GM12891 (cell line): ENCODE measurements at regions not wholly inside any gene's neighbourhood (a gene's known extent, or its start where the extent isn't known, plus 50 kb on each side); places are given as distances from the start of the nearest gene placed in this dataset.

ENCODE experiments used
- DNase-seq: peaks from one replicate; pipeline ENCODE4 v3.0.0; 2011; ENCODE audit warnings: low spot score; ENCODE audit not compliant: insufficient read length
- FAIRE-seq: peaks from 2 replicates; lab custom pipeline; 2011; peaks lifted over from hg19 to GRCh38; lab: Jason Lieb, UNC
- PAX5 ChIP-seq: IDR thresholded peaks from 2 replicates; pipeline ENCODE4 v1.6.1; 2011; ENCODE audit warnings: low read length, moderate library complexity, mild to moderate bottlenecking; ENCODE audit not compliant: insufficient read depth, severe bottlenecking
- POLR2A ChIP-seq: IDR thresholded peaks from 2 replicates; pipeline ENCODE4 v1.6.1; 2011; ENCODE audit warnings: low read depth, low read length, control low read depth
- POLR2AphosphoS5 ChIP-seq: IDR thresholded peaks from 2 replicates; pipeline ENCODE4 v1.6.1; 2011; ENCODE audit warnings: low read depth, low read length, control low read depth
- POU2F2 ChIP-seq: IDR thresholded peaks from 2 replicates; pipeline ENCODE4 v1.6.1; 2011; ENCODE audit warnings: low read depth, mild to moderate bottlenecking, control low read depth, low read length, moderate library complexity
- SPI1 ChIP-seq: IDR thresholded peaks from 2 replicates; pipeline ENCODE4 v1.6.1; 2011; ENCODE audit warnings: low read depth, low read length, control low read depth
- TAF1 ChIP-seq: IDR thresholded peaks from 2 replicates; pipeline ENCODE4 v1.6.1; 2011; ENCODE audit warnings: low read depth, low read length, control low read depth

DNA sequence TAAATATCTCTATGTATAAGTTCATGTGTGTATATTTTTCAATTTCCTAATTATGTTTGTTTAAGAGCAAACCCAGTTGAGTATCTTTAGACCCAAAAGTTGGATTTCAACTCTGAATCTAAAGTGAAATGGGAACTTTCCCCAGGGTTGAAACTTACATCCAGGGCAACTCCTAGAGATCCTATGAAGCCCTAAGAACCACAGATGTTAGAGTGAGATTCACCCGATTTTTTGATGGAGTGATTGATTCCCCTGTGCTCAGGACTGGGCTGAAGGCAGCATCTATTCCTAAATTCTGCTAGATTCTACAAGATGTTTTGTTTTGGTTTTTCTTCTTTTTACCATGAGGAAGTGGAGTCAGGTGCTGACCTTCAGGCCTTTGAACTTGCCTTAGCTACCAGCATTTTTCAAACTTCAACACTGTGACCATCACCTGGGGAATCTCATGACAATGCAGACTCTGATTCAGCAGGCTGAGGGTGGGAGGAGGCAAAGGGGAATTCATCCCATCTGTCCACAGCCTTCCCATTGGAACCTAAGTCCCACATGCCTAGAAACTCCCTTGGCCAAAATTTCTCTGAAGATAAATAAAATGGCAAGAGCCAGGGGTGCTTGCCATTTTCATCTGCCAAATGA, 145.5 kb downstream of the ETS2 start:
- FAIRE-seq: no peak
- DNase-seq: no peak
- TF ChIP-seq TAF1 (no peak), PAX5 (no peak), POU2F2 (no peak), SPI1 (no peak), POLR2A (no peak), POLR2AphosphoS5 (no peak)

- no peak for TF ChIP-seq PAX5
- TF ChIP-seq POLR2A: no peak
- no peak for TF ChIP-seq SPI1
- no peak for TF ChIP-seq TAF1
- TF ChIP-seq POLR2AphosphoS5: no peak
- no peak for TF ChIP-seq POU2F2
- FAIRE-seq (no peak), DNase-seq (no peak)
These were observed 144.8 kb downstream of the ETS2 start for GRCh38 chr21:38950435-38951094.

DNA sequence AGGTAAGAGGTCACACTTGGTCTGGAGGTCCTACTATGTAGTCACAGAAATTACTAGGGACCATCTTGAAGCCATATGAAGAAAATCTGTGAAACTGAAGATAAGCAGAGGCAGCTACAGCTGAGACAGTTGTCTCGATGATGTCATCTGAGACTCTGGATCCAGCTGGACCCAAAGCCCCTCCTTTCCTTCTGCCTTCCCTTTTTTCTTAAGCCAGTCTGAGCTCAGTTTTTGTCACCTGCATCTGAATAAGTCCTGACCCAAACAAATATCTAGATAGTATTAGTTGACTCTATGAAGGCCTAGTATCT, 143.3 kb downstream of the ETS2 start:
- no peak for DNase-seq
- no peak for TF ChIP-seq SPI1
- no peak for TF ChIP-seq POLR2A
- no peak for TF ChIP-seq TAF1
- TF ChIP-seq POLR2AphosphoS5: no peak
- no peak for TF ChIP-seq POU2F2
- TF ChIP-seq PAX5: no peak
- no peak for FAIRE-seq

DNA sequence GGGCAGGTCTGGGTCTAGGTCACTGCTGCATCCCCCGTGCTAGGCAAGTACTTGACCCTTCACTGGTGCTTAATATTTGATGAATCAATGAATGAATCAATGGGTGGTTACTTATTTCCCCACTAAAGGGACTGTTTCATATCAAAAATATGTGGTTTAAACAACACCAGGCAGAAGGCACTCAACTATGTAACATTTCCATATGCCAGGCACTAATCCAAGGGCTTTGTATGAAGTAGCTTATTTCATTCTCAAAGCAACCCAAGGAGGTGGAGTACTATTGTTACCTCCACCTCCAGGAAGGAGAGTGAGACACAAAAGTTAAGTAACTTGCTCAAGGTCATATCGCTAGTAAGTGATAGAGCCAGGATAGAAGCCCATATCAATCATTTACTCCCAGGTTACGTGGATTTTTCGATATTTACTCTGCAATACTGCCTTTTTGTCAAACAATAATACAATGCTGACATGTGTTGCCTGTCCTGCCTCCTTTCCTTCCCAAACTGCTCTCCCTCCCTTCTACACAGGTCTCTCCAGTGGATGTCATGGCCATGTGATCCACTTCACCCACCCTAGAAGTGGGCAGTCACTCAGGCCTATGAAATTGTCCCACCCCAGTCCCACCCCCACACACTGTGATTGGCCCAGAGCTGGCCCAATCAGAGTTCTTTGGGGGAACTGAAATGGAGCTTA, 142.8 kb downstream of the ETS2 start:
- no peak for TF ChIP-seq POLR2A
- TF ChIP-seq POU2F2: no peak
- no peak for TF ChIP-seq PAX5
- no peak for TF ChIP-seq SPI1
- TF ChIP-seq POLR2AphosphoS5: no peak
- no peak for TF ChIP-seq TAF1
- FAIRE-seq (no peak), DNase-seq (no peak)

DNA sequence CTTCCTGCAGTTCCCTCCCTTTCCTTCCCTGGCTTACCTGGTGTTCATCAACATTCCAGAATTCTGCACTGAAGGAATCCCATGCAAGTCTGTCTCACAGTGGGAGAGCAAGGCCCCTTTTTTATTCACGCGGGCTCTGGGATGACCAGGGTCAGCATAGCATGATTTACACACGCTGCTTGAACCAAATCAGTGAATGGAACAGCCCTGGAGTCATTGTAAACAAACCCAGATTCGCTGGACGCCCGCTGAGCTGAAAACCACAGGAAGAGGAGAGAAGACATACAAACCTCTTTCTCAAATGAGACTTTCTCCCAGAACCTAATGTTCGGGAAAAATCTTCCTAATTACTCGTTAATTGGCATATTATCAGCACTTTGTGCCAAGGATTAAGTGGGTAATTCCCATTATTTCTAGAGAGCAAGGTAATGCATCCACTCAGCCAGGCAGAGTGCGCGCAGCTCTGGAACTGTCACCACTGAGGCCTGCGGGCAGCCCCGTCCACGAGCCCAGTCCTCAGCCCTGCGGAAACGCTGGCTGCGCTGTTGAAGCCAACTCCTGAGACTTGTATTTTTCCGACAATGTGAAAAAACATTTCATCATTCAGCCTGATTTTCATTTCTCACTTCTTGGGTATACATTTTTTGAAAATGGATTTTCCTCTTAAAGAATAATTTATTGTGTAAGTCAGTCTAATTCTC, 140.0 kb downstream of the ETS2 start:
- no peak for TF ChIP-seq POLR2A
- DNase-seq (no peak), FAIRE-seq (no peak)

DNA sequence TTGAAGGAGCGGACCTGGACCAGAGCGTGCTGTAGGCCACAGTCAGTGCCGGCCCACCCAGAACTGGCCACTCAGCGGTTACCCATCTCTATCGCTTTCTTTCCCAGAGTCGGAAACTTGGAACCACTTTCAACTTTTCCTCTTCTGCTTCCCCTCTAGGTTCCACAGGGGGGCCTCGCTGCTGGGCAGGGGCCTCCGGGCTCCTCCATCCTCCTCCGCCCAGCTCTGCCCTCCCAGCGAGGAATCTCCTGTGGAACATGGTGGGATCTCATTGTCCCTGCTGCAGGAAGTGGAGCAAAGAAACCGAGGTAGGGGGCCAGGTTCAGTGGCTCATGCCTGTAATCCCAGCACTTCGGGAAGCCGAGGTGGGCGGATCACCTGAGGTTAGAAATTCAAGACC, 139.2 kb downstream of the ETS2 start:
- DNase-seq (no peak), FAIRE-seq (no peak)
- TF ChIP-seq SPI1 (no peak), TAF1 (no peak)

- no peak for TF ChIP-seq POLR2AphosphoS5
- TF ChIP-seq SPI1: no peak
- TF ChIP-seq POU2F2: no peak
- TF ChIP-seq PAX5: no peak
- TF ChIP-seq TAF1: no peak
- no peak for TF ChIP-seq POLR2A
- DNase-seq (no peak), FAIRE-seq (no peak)
These were observed 138.7 kb downstream of the ETS2 start for GRCh38 chr21:38944402-38944801.

DNA sequence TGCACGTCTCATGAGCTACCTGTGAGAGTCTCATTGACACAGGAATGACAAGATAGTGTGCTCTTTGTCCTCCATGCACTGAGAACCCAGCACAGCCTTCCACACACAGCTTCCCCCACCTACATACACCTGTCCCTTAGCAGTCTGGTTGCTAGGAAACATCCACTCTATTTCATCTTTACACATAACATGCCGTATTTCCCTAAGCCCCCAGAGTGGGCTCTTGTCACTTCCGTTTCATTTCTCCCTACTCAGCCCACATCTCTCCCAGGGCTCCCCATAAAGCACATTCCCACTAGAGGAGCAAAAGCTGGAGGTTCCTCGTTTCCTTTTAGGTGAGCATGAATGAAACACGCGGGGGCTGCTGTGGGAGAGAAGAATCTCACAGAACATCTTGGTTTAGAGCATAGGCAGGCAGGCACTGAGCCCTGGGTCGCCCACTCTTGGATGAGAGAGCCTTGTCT, 137.1 kb downstream of the ETS2 start:
- DNase-seq (no peak), FAIRE-seq (no peak)
- TF ChIP-seq POLR2A: no peak
- no peak for TF ChIP-seq TAF1
- TF ChIP-seq PAX5: no peak

DNA sequence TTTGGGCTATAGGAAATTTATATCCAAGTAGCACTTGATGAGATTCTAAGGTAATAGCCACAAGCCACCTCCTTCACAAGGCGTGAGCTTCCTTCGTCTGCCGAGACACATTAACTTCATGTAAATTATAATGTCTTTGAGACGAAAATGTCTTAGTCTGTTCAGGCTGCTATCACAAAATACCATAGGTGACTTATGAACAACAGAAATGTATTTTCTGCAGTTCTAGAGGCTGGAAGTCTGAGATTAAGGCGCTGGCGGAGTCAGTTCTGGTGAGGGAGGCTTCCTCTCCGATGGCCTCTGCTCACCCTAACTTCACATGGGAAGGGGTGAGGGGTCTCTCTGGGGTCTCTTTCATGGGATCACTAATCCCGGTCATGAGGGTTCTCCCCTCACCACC, 133.0 kb downstream of the ETS2 start:
- FAIRE-seq: no peak
- no peak for TF ChIP-seq SPI1
- no peak for DNase-seq

DNA sequence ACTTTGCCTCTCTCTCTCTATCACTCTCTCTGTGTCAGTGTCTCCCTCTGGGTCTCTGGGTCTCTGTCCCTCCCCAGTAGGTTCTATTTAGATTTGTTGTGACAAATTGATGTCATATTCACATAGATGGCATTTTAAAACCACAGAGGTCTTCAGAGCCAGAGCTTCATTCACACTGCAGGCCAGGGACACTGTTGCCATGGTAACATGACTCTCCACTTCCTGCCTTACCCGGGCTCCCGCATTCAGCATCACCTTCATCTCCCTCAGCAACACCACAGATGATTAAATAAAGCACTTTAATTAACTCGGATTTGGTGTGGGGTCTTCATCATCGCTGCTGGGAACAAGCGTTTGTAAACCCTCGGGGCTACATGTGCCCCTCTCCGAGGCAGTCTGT, 132.6 kb downstream of the ETS2 start:
- DNase-seq: no peak
- TF ChIP-seq PAX5: no peak
- no peak for TF ChIP-seq POLR2AphosphoS5
- FAIRE-seq: no peak

DNA sequence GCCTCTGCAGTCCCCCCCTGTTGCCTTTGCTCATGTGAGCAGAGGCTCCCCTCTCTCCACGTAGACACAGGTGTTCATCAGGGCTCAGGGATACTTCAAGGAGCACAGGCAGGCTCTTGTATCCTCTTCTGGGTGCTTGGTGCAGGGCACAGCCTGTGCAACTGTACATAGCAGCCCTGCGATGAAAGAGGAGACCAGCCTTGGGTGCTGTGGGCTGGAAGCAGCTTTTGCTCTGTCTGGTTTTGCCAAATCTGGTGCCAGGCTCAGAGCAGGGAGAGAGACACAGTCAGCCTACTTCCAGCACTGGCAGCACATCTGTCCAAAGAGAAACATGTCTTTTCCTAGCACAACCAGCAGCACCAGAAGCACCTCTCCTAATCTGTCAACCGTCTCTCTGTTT, 132.1 kb downstream of the ETS2 start:
- DNase-seq: no peak
- TF ChIP-seq POLR2AphosphoS5 (no peak), POU2F2 (no peak), SPI1 (no peak), POLR2A (no peak), PAX5 (no peak)
- FAIRE-seq: no peak
